Bronchial epithelial cell (primary cell): ENCODE measurements at regions not wholly inside any gene's neighbourhood (a gene's known extent, or its start where the extent isn't known, plus 50 kb on each side); places are given as distances from the start of the nearest gene placed in this dataset.
A peak's percentile ranks its signal among the peaks of the same experiment; 100 is the strongest.

ENCODE experiments used
- DNase-seq: peaks from one replicate; pipeline ENCODE4 v3.0.0-alpha.2; 2010; ENCODE audit warnings: low read depth
- FAIRE-seq: peaks from 2 replicates; lab custom pipeline; 2011; peaks lifted over from hg19 to GRCh38; lab: Jason Lieb, UNC
- H3K27me3 ChIP-seq: 2 replicates; pipeline ENCODE4 v1.5.1; 2011; ENCODE audit warnings: low read length; ENCODE audit not compliant: control insufficient read depth, insufficient read depth
- H3K36me3 ChIP-seq: 2 replicates; pipeline ENCODE4 v1.5.1; 2011; ENCODE audit warnings: low read length; ENCODE audit not compliant: control insufficient read depth, insufficient read depth
- H3K4me3 ChIP-seq: 2 replicates; pipeline ENCODE4 v1.5.1; 2011; ENCODE audit warnings: mild to moderate bottlenecking, low read depth, low read length, control low read depth
- TF ChIP-seq, protein P1 (sequence below): IDR thresholded peaks from 2 replicates; pipeline ENCODE4 v1.5.1; 2011; ENCODE audit warnings: mild to moderate bottlenecking, moderate library complexity, low read length, control low read depth, inconsistent platforms; ENCODE audit not compliant: insufficient read depth, severe bottlenecking

DNA sequence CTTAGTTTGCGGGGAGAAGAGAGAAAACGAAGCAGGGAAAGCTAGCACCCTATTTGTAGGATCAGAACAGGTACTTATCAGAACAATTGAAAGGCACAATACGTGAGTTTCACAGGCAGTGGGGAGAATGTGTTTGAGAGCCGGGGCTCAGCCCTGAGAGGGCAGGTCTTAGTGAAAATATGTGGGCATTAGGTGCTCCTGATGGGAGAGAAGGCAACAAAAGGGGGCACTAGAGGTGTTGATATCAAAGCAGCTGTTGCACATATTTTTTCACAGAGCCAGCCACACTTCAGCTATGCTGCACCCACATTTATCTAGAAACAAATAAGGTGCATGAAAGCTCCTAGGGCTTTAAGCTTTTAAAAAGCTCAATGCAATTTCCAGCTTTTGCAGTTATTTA lies 99.7 kb upstream of the MAN2A1 start:
- Histone ChIP-seq H3K36me3 (no peaks in the 10 kb centered on the region), H3K27me3 (no peaks in the 10 kb centered on the region), H3K4me3 (no peak overlapping the region)
- TF ChIP-seq, protein P1, sequence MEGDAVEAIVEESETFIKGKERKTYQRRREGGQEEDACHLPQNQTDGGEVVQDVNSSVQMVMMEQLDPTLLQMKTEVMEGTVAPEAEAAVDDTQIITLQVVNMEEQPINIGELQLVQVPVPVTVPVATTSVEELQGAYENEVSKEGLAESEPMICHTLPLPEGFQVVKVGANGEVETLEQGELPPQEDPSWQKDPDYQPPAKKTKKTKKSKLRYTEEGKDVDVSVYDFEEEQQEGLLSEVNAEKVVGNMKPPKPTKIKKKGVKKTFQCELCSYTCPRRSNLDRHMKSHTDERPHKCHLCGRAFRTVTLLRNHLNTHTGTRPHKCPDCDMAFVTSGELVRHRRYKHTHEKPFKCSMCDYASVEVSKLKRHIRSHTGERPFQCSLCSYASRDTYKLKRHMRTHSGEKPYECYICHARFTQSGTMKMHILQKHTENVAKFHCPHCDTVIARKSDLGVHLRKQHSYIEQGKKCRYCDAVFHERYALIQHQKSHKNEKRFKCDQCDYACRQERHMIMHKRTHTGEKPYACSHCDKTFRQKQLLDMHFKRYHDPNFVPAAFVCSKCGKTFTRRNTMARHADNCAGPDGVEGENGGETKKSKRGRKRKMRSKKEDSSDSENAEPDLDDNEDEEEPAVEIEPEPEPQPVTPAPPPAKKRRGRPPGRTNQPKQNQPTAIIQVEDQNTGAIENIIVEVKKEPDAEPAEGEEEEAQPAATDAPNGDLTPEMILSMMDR, result peak; percentile 7
- no peak for FAIRE-seq
- DNase-seq, result peak; percentile 30

DNA sequence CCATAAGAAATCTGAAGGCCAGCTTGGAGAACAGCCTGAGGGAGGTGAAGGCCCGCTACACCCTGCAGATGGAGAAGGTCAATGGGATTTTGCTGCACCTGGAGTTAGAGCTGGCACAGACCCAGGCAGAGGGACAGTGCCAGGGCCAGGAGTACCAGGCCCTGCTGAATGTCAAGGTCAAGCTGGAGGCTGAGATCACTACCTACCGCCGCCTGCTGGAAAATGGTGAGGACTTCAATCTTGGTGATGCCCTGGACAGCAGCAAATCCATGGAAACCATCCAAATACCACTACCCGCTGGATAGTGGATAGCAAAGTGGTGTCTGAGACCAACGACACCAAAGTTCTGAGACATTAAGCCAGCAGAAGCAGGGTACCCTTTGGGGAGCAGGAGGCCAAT lies 100.5 kb upstream of the MAN2A1 start:
- H3K36me3 ChIP-seq, result no peaks in the 10 kb centered on the region
- FAIRE-seq (no peak), DNase-seq (no peak)
- TF ChIP-seq, protein P1, result no peak
- no peak overlapping the region for H3K4me3 ChIP-seq
- no peaks in the 10 kb centered on the region for H3K27me3 ChIP-seq

GRCh38 chr5:109588281-109589035 lies 101.3 kb upstream of the MAN2A1 start:
- TF ChIP-seq, protein P1, result no peak

GRCh38 chr5:109584986-109585599 lies 104.6 kb upstream of the MAN2A1 start:
- DNase-seq, result peak; percentile 29
- no peak overlapping the region for H3K4me3 ChIP-seq
- H3K36me3 ChIP-seq, result no peaks in the 10 kb centered on the region
- FAIRE-seq, result no peak
- no peaks in the 10 kb centered on the region for H3K27me3 ChIP-seq
- TF ChIP-seq, protein P1, result no peak

More at GRCh38 chr5:109588281-109589035, 101.3 kb upstream of the MAN2A1 start:
- H3K4me3 ChIP-seq, result no peak overlapping the region
- FAIRE-seq (no peak), DNase-seq (no peak)
- H3K36me3 ChIP-seq, result no peaks in the 10 kb centered on the region
- H3K27me3 ChIP-seq, result no peaks in the 10 kb centered on the region

DNA sequence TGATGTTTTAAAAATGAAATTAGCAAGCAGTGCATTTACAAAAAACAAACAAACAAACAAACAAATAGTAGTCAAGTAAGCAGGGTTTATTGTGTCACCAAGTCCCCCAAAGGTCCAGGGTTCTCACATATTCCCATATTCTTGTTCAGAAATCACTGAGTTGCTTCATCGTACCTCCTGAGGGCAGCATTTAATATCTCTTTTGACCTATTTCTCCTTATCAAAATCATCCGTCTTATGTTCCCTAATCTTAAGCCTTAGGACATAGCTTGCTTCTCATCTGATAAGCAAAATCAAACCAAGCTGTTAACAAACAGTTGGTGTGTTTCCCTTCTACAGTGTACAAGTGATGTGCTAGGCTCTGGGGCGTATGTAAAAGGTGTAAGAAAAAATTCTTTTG lies 109.5 kb upstream of the MAN2A1 start:
- Histone ChIP-seq H3K4me3 (no peak overlapping the region), H3K36me3 (no peaks in the 10 kb centered on the region), H3K27me3 (no peaks in the 10 kb centered on the region)
- TF ChIP-seq, protein P1, result no peak
- DNase-seq (no peak), FAIRE-seq (no peak)
